T47D (cell line): ENCODE measurements at regions not wholly inside any gene's neighbourhood (a gene's known extent, or its start where the extent isn't known, plus 50 kb on each side); places are given as distances from the start of the nearest gene placed in this dataset.
A peak's percentile ranks its signal among the peaks of the same experiment; 100 is the strongest.
"Not testable (repeated sequence)": the region's sequence is repeated elsewhere in the genome, so short reads cannot be mapped to it uniquely, and the experiment has no call there.

Source experiments
- DNase-seq, 2 experiments: peaks; one replicate each; pipeline versions ENCODE4 v3.0.0 to v3.0.0-alpha.2; 2011 to 2012; ENCODE audit warnings: low read depth in 1 of 2, low spot score in 1 of 2
- JUND ChIP-seq: IDR thresholded peaks from 2 replicates; pipeline ENCODE4 v1.6.1; 2012; ENCODE audit warnings: low read depth
- in situ Hi-C: cut with HindIII; loops from 2 replicates; pipeline ENCODE4 v1.10.0; 2016; ENCODE audit warnings: low sequenced_read_pairs, low pct_unique_long_range_greater_than_20kb

DNA sequence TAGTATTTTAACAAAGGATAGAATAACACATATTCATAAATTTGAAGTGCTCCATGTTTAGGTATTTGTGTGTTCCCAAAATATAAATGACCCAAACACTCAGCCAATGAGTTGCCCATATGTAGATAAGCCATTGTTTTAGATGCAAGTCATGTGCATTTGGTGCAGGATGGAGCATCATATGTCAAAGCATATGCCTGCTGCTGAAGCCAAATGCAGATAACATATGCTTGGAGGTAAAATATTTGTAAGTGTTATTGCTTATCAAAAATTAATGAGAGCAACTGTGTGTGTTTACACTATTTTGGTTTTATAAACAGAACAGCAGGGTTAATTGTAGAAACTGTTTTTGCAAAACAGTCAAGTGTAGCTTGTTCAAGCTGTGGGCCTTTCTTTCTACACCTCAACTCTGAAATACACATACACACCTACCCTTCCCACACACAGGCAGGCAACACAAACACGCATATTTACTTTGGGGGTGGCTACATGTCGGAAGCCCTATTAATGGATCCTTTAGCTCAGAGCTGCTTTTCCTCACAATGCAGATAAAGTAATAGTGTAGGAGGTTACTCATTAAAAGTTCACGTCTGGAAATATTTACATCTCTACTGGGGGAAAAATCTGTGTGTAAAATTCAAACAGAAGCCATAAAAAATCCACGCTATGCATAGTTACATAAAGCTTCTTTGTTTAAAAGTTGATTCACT lies 521.4 kb downstream of the ZNF385D start:
- DNase-seq, result no peak
- no peak for TF ChIP-seq JUND
- in situ Hi-C loops, result no loop called here

DNA sequence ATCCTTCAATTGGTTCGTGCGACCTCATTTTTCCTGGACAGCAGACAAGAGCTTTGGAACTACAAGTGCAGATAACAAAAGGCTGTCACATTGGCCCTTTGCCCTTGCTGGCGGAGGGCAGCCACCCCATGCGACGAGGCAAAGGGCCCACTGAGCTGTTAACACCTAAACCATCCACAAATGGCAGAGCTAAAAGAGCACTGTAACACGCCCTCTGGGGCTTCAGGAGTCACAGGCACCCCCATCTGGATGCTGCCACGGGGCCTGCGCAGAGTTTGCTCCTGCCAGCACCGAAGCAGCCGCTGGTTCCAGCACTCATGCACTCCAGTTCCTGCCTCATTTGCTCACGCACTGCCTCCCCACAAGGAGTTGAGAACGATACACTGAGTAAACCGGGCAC lies 524.9 kb downstream of the ZNF385D start:
- no peak for DNase-seq
- no peak for TF ChIP-seq JUND

DNA sequence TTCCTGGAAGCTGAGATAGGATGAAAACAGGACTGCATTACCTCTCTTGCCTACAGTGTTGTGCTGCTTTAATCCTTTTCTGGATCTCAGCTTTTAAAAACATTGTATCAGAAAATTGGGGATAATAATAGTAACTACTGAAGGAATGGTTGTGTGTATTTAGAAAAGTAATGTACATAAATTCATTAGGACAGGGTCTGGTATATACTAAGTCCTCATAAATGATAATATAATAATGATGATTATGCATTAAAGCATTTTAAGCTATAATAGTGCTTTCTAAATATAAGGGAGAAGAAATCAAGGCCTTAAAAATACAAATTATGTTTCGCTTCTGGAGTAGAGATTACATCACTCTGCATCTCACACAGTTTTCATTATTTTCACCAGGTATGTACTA lies 530.1 kb downstream of the ZNF385D start:
- no peak for TF ChIP-seq JUND
- in situ Hi-C loops, result no loop called here
- DNase-seq, result no peak

More for the DNA sequence above, 524.9 kb downstream of the ZNF385D start:
- in situ Hi-C loops, result no loop called here

DNA sequence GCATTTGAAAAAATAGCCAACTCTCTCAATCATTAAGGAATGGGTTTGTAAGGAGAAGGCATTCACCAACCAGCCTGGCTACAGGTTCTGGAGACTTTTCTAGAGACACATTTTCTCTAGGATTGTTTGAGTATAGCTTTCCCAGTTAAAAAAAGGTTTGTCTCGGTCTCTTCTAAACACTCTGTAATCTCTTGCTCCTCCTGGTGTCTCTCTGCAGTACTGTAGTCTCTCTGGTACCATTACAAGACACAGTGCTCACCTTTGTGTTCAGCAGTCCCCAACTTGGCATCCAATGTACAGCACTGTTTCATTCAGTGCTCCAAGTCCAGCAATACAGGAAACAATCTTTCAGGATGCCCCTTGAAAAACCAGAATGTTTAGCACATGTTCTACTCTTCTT lies 534.4 kb downstream of the ZNF385D start:
- in situ Hi-C loops, result no loop called here
- no peak for TF ChIP-seq JUND
- DNase-seq, result peak in 1 of 2 experiments; percentile 17

DNA sequence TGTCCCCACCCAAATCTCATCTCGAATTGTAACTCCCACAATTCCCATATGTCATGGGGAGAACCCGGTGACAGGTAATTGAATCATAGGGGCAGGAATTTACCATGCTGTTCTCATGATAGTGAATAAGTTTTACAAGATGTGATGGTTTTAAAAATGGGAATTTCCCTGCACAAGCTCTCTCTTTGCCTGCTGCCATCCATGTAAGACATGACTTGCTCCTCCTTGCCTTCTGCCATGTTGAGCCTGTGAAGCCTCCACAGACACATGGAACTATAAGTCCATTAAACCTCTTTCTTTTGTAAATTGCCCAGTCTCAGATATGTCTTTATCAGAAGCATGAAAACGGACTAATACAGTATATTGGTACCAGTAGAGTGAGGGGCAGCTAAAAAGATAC lies 546.9 kb downstream of the ZNF385D start:
- in situ Hi-C loops, DNase-seq: not testable (repeated sequence)

DNA sequence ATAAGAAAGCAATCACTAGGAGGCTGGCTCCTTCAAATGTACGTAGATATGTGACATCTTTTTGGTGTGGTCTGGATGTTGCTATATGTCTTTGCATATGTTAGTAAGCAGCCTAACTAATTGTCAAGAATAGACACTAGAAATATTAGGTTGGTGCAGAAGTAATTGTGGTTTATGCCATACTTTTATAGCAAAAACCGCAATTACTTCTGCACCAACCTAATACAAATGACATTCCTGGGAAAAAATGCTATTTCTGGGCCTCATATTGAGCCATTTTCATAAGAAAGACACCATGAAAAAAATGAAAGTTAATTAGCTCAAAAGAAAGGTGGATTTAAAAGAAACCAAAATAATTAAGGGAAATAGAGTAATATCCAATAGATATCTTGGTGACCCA lies 555.8 kb downstream of the ZNF385D start:
- TF ChIP-seq JUND, result no peak
- in situ Hi-C loops, result no loop called here
- DNase-seq, result no peak

DNA sequence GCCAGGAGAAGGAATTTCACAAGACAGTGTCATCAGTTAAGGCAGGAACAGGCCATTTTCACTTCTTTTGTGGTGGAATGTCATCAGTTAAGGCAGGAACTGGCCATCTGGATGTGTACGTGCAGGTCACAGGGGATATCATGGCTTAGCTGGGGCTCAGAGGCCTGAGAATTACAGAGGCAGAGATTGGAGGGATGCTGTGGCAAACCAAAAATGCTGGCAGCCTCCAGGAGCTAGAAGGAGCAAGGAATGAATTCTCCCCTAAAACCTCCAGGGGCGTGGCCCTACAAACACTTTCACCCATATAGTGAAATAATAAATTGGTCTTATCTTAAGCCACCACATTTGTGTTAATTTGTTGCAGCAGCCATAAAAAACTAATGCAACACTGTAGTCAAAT lies 557.0 kb downstream of the ZNF385D start:
- in situ Hi-C loops, DNase-seq: not testable (repeated sequence)

DNA sequence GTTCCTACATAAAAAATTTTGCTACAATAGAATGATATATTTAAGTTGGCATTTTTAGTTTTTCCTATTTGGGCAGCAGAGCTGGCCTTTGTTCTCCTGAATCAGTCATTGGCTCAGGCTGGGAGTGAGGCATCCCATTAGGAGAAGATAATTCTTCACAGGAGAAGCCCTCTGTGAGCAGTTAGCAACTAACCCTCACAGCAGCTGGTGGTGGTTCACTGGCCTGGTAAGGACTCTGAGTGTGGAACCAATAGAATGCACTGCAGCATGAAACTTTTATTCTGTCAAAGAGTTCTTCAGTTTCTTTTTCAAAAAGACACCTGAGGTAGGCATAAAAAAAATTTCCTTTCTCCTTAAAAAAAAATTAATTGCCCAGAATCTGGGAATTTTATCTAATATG lies 562.6 kb downstream of the ZNF385D start:
- TF ChIP-seq JUND, result no peak
- DNase-seq, result no peak
- in situ Hi-C loops, result no loop called here

DNA sequence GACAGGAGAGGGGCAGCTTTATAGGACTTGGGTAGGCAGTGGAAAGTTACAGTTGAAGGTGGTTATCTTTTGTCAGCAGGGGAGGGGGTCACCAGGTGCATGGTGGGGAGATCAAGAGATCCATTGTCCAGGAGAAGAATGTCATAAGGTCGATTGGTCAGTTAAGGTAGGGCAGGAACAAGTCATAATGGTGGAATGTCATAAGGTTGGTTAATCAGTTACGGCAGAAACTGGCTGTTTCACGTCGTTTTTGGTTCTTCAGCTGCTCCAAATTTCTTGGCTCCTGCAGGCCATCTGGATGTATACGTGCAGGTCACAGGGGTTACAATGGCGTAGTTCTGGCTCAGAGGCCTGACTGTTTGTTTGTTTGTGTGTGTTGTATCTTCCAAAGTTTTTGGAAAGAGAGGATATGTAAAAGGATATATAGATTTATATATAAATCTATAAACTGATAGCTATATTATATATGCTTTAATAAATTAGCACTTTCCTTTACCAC lies 565.1 kb downstream of the ZNF385D start:
- no peak for DNase-seq
- TF ChIP-seq JUND, result no peak
- in situ Hi-C loops, result no loop called here

DNA sequence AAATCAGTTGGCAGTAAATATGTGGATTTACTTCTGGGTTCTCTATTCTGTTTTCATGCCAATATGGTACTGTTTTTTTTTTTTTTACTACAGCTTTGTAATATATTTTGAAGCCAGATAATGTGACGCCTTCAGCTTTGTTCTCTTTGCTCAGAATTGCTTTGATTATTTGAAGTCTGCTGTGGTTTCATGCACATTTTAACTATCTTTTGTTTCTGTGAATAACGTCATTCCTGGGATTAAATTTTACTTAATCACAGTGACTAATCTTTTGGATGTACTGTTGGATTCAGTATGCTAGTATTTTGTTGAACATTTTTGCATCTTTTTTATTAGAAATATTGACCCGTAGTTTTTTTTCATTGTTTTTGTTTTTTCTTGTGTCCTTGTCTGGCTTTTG lies 576.5 kb downstream of the ZNF385D start:
- no peak for TF ChIP-seq JUND
- in situ Hi-C loops, result no loop called here
- no peak for DNase-seq

DNA sequence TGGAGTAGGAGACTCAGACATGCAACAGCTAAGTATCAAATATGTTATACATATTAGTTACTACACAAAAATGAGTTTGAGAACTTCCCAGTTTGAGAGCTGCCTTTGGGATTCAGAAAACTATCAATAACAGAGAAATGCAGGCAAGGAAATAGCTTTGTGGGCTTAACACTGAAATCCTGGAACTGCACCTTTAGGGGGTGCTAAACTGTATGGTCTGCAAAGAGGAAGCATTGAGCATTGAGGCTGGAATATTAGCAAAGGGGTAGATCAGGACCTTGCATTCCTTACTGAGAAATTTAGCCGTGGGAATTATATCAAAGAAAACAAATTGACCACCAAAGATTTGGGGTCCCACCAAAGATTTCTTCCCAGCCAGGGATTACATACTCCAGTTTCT lies 580.0 kb downstream of the ZNF385D start:
- TF ChIP-seq JUND, result no peak
- in situ Hi-C loops, result no loop called here
- no peak for DNase-seq

DNA sequence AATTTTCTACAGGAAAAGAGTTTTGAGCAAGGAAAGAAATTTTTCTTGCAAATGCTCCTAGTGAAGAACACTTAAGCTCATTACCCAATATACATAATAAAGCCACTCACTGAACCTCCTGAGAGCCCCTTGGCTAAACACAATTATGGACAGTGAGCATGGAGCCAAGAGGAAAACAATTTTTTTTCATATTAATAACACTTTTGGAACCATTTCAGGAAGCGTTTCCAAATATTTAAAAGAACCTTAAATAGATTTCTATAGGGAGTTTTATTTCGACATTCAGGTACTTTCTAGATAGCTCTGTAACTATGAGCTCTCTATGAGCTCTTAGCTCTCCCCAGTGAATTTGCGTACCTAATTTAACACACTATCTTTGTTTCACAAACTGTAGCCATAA lies 581.1 kb downstream of the ZNF385D start:
- no peak for TF ChIP-seq JUND
- in situ Hi-C loops, result no loop called here

DNA sequence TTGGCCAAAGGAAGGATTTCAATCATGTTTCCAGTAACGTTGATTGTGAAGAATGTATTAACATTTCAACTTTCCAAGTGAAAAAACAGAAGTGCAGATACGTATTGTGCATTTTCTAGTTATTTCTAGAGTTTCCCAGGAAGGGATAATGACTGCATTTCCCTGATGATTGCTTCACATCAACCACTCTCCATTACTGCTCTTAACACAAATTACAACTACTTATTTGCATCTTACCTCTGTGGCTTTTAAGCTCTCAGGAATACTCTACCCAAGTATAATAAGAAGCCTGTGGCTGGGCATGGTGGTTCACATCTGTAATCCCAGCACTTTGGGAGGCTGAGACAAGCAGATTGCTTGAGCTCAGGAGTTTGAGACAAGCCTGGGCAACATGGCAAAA lies 582.5 kb downstream of the ZNF385D start:
- no peak for TF ChIP-seq JUND
- DNase-seq, result no peak
- in situ Hi-C loops, result no loop called here

More for the DNA sequence above, 581.1 kb downstream of the ZNF385D start:
- no peak for DNase-seq

DNA sequence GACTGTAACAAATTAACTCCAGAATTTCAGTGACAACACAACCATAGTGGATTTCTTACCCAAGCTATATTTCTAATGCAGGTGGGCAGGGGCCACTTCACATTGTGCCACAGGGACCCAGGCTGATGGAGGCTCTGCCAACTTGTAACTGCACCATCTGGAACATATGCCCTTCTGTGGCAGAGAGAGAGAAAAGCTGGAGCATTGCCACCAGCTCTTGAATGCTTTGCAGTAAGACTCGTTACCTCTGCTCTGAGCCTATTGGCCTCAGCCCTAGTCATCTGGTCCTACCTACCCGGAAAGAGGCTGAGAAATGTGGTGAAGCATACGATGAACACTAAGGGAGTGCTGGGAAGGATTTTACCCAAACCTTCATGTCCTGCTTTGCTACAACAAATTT lies 587.1 kb downstream of the ZNF385D start:
- TF ChIP-seq JUND, result no peak
- no peak for DNase-seq
- in situ Hi-C loops, result no loop called here
